GM12878 (cell line): ENCODE measurements at regions not wholly inside any gene's neighbourhood (a gene's known extent, or its start where the extent isn't known, plus 50 kb on each side); places are given as distances from the start of the nearest gene placed in this dataset.
"Not testable (repeated sequence)": the region's sequence is repeated elsewhere in the genome, so short reads cannot be mapped to it uniquely, and the experiment has no call there.

Source experiments
- CTCF ChIP-seq, 3 experiments: IDR thresholded peaks in 2 of 3; conservative IDR thresholded peaks in 1 of 3; 2 replicates each; pipeline ENCODE4 v1.5.1; 2011; ENCODE audit warnings: low read depth in 3 of 3, low read length in 3 of 3, mild to moderate bottlenecking in 3 of 3, control low read depth in 2 of 3, moderate library complexity in 2 of 3, inconsistent platforms in 1 of 3, mixed read lengths in 1 of 3; ENCODE audit not compliant: control insufficient read depth in 2 of 3, insufficient read depth in 1 of 3; ENCODE audit errors: extremely low read depth in 1 of 3
- EP300 ChIP-seq, 2 experiments: fragments of 150-350 bp in 1 of 2; IDR thresholded peaks; 2 replicates each; pipeline ENCODE4 v1.6.1; 2011 to 2012; ENCODE audit warnings: low read depth in 2 of 2, low read length in 2 of 2, borderline replicate concordance in 1 of 2, improper control_type of control experiment in 1 of 2, inconsistent platforms in 1 of 2; ENCODE audit not compliant: control insufficient read depth in 1 of 2
- ESRRA ChIP-seq: IDR thresholded peaks from 2 replicates; pipeline ENCODE4 v1.6.1; 2012; ENCODE audit warnings: mild to moderate bottlenecking, low read length, improper control_type of control experiment
- HDAC6 ChIP-seq: fragments of 200-600 bp; sonication (generic); IDR thresholded peaks from one replicate; pipeline ENCODE4 v1.8.0; 2017; ENCODE audit warnings: antibody characterized with exemption; ENCODE audit not compliant: unreplicated experiment
- IRF3 ChIP-seq: fragments of 450-650 bp; IDR thresholded peaks from 2 replicates; pipeline ENCODE4 v1.6.1; 2014; ENCODE audit warnings: mild to moderate bottlenecking
- KDM1A ChIP-seq: fragments of 200-600 bp; sonication (generic); IDR thresholded peaks from 2 replicates; pipeline ENCODE4 v1.6.1; 2016; ENCODE audit warnings: borderline replicate concordance
- MXI1 ChIP-seq: fragments of 150-350 bp; IDR thresholded peaks from 2 replicates; pipeline ENCODE4 v1.6.1; 2011; ENCODE audit warnings: low read depth, mild to moderate bottlenecking, inconsistent platforms, low read length, improper control_type of control experiment
- POLR2A ChIP-seq: IDR thresholded peaks from 2 replicates; pipeline ENCODE4 v1.6.1; 2011; ENCODE audit warnings: low read depth, mild to moderate bottlenecking, low read length
- POLR2AphosphoS5 ChIP-seq: IDR thresholded peaks from 2 replicates; pipeline ENCODE4 v1.6.1; 2011; ENCODE audit warnings: mild to moderate bottlenecking, low read length, inconsistent platforms
- SMC3 ChIP-seq: IDR thresholded peaks from 2 replicates; pipeline ENCODE4 v1.6.1; 2011; ENCODE audit warnings: low read length, improper control_type of control experiment, borderline replicate concordance
- SP1 ChIP-seq: IDR thresholded peaks from one replicate; pipeline ENCODE4 v1.6.1; 2011; ENCODE audit warnings: low read depth, low read length
- TAF1 ChIP-seq: IDR thresholded peaks from 2 replicates; pipeline ENCODE4 v1.6.1; 2011; ENCODE audit warnings: mild to moderate bottlenecking, low read depth, low read length, borderline replicate concordance
- USF1 ChIP-seq: IDR thresholded peaks from 2 replicates; pipeline ENCODE4 v1.6.1; 2011; ENCODE audit warnings: borderline replicate concordance, low read depth, mild to moderate bottlenecking, moderate library complexity, mixed read lengths, low read length; ENCODE audit not compliant: insufficient read depth; ENCODE audit errors: extremely low read length

- TF ChIP-seq MXI1; TAF1; ESRRA; KDM1A; POLR2A; CTCF (IDR thresholded peaks at IDR 0.05 in 2 of 3, conservative IDR thresholded peaks at IDR 0.05 in 1 of 3; ENCODE audit: control insufficient read depth in 2 of 3, extremely low read depth in 1 of 3, insufficient read depth in 1 of 3, low read depth in 3 of 3, low read length in 3 of 3); SP1; IRF3; SMC3; POLR2AphosphoS5; USF1; HDAC6; EP300 (IDR thresholded peaks at IDR 0.05; ENCODE audit: borderline replicate concordance in 1 of 2, control insufficient read depth in 1 of 2, low read depth in 2 of 2, low read length in 2 of 2): not testable (repeated sequence)
Observed at GRCh38 chr4:141368241-141368640, 147.5 kb downstream of the ZNF330 start.
